ENCODE measurements at regions not wholly inside any gene's neighbourhood (a gene's known extent, or its start where the extent isn't known, plus 50 kb on each side); places are given as distances from the start of the nearest gene placed in this dataset.
A peak's percentile ranks its signal among the peaks of the same experiment; 100 is the strongest.

- TF ChIP-seq, protein P1, sequence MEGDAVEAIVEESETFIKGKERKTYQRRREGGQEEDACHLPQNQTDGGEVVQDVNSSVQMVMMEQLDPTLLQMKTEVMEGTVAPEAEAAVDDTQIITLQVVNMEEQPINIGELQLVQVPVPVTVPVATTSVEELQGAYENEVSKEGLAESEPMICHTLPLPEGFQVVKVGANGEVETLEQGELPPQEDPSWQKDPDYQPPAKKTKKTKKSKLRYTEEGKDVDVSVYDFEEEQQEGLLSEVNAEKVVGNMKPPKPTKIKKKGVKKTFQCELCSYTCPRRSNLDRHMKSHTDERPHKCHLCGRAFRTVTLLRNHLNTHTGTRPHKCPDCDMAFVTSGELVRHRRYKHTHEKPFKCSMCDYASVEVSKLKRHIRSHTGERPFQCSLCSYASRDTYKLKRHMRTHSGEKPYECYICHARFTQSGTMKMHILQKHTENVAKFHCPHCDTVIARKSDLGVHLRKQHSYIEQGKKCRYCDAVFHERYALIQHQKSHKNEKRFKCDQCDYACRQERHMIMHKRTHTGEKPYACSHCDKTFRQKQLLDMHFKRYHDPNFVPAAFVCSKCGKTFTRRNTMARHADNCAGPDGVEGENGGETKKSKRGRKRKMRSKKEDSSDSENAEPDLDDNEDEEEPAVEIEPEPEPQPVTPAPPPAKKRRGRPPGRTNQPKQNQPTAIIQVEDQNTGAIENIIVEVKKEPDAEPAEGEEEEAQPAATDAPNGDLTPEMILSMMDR (IDR thresholded peaks at IDR 0.05; ENCODE audit: low read length, missing control alignments), result no peak
- no peak overlapping the region for H3K4me3 ChIP-seq (replicated peaks; ENCODE audit: low read depth, low read length)
- DNase-seq (ENCODE audit: low read depth), result no peak
Observed at GRCh38 chr14:89641495-89642175, 224.6 kb upstream of the FOXN3 start.

DNA sequence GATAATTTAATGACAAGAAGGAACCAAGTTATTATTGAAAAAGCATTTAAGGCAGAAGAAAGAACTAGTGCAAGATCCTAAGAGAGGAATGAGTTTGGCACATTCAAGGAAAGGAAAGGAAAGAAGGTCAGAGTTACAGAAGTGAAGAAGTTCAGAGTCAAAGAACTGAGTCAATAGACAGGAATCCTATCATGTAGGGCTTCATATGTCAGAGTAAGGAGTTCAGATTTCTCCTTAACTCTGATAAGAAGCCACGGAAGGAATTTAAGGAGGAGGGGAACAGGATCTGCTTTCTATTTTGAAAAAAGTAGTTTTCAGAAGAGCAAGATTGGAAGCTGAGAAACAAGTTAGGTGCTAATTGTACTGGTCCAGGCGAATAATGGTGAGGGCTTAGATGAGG, 223.1 kb upstream of the FOXN3 start:
- H3K4me3 ChIP-seq (replicated peaks; ENCODE audit: low read depth, low read length), result no peak overlapping the region
- peak; percentile 22 for DNase-seq (ENCODE audit: low read depth)
- TF ChIP-seq, protein P1 (IDR thresholded peaks at IDR 0.05; ENCODE audit: low read length, missing control alignments), result no peak

GRCh38 chr14:89639687-89640086, 222.7 kb upstream of the FOXN3 start:
- DNase-seq (ENCODE audit: low read depth), result no peak
- no peak overlapping the region for H3K4me3 ChIP-seq (replicated peaks; ENCODE audit: low read depth, low read length)
- TF ChIP-seq, protein P1 (IDR thresholded peaks at IDR 0.05; ENCODE audit: low read length, missing control alignments), result no peak

DNA sequence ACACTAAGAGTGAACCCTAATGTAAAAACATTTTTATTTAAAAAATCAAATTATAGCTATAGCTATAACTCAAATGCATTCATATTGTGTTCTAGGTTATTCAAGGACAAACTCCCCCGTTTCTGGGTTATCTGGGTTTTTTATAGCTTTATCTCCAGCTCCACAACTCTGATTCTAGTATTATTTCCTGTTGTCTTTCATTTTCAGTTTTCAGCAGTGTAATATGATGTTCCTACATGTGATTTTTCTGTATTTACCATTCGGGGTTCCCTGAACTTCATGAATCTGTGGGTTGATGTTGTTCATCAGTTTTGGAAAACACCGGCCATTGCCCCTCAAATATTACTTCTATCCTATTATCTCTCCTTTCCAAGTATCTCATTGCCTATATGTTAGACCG, 221.9 kb upstream of the FOXN3 start:
- DNase-seq (ENCODE audit: low read depth), result no peak

DNA sequence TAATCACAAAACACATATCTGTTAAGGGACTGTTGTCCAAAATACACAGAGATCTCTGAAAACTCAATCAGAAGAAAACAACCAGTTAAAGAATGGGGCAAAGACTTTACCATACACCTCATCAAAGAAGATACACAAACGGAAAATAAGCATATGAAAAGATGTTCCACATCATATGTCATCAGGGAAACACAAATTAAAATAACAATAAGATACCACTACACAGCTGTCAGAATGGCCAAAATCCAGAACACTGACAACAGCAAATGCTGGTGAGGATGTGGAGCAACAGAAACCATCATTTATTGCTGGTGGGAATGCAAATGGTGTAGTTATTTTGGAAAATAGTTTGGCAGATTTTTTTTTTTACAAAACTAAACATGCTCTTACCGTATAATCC, 220.5 kb upstream of the FOXN3 start:
- TF ChIP-seq, protein P1 (IDR thresholded peaks at IDR 0.05; ENCODE audit: low read length, missing control alignments), result no peak
- no peak overlapping the region for H3K4me3 ChIP-seq (replicated peaks; ENCODE audit: low read depth, low read length)
- DNase-seq (ENCODE audit: low read depth), result no peak

More for the DNA sequence above, 221.9 kb upstream of the FOXN3 start:
- no peak overlapping the region for H3K4me3 ChIP-seq (replicated peaks; ENCODE audit: low read depth, low read length)
- TF ChIP-seq, protein P1 (IDR thresholded peaks at IDR 0.05; ENCODE audit: low read length, missing control alignments), result no peak

GRCh38 chr14:89635615-89636014, 218.6 kb upstream of the FOXN3 start:
- no peak for DNase-seq (ENCODE audit: low read depth)
- TF ChIP-seq, protein P1 (IDR thresholded peaks at IDR 0.05; ENCODE audit: low read length, missing control alignments), result no peak

GRCh38 chr14:89634037-89634436, 217.0 kb upstream of the FOXN3 start:
- H3K4me3 ChIP-seq (replicated peaks; ENCODE audit: low read depth, low read length), result no peak overlapping the region
- TF ChIP-seq, protein P1 (IDR thresholded peaks at IDR 0.05; ENCODE audit: low read length, missing control alignments), result no peak
- no peak for DNase-seq (ENCODE audit: low read depth)

More at GRCh38 chr14:89635615-89636014, 218.6 kb upstream of the FOXN3 start:
- H3K4me3 ChIP-seq (replicated peaks; ENCODE audit: low read depth, low read length), result no peak overlapping the region

Measured in fibroblast of pulmonary artery (primary cell).